GM19397 (cell line): ENCODE measurements at regions not wholly inside any gene's neighbourhood (a gene's known extent, or its start where the extent isn't known, plus 50 kb on each side); places are given as distances from the start of the nearest gene placed in this dataset.
"Not testable (repeated sequence)": the region's sequence is repeated elsewhere in the genome, so short reads cannot be mapped to it uniquely, and the experiment has no call there.

Source experiments
- ATAC-seq: cut with Tn5 transposase; IDR thresholded peaks from one replicate; pipeline ENCODE4 v1.9.1; 2021; ENCODE audit warnings: mild to moderate bottlenecking, moderate library complexity; ENCODE audit not compliant: unreplicated experiment

DNA sequence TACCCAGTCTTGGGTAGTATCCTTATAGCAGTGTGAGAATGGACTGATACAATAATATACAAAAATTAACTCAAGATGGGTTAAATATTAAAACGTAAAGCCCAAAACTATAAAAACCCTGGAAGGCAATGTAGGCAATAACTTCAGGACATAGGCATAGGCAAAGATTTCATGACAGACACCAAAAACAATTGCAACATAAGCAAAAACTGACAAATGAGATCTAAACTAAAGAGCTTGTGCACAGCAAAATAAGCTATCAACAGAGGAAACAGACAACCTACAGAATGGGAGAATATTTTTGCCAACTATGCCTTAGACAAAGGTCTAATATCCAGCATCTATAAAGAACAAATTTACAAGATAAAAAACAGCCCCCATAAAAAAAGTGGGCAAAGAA is 204.8 kb upstream of the CCDC54 start:
- no peak for ATAC-seq

DNA sequence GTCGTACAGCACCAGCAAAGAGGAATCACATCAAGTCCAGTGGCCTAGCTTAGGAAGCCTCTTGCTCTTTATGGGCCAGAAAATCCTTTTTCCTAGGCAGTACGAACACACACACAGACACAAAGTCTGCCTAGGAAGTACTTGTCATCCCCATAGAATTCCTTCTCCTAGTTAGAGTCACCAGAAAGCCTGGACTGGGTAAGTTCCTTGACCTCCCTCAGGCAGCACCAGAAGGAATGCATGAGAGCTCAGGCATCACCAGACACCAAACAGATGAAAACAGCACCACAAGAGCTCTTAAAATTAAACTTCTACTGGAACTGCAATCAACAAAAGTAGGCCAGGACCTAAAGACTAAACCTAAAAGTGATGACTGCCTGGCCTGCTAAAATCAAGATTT is 192.9 kb upstream of the CCDC54 start:
- ATAC-seq, result no peak

DNA sequence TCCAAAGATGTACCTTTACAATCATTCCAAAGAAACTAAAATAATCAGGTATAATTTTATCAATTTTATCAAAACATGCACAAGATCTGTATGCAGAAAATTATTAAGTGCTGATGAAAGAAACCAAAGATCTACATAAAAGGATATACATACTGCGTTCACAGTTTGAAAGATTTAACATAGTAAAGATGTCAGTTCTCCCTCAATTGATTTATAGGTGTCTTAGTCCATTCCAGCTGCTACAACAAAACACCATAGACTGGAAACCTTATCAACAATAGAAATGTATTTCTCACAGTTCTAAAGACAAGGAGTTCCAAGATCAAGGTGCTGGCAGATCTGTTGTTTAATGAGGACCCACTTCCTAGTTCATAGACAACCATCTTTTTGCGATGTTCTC is 189.0 kb upstream of the CCDC54 start:
- ATAC-seq, result no peak

DNA sequence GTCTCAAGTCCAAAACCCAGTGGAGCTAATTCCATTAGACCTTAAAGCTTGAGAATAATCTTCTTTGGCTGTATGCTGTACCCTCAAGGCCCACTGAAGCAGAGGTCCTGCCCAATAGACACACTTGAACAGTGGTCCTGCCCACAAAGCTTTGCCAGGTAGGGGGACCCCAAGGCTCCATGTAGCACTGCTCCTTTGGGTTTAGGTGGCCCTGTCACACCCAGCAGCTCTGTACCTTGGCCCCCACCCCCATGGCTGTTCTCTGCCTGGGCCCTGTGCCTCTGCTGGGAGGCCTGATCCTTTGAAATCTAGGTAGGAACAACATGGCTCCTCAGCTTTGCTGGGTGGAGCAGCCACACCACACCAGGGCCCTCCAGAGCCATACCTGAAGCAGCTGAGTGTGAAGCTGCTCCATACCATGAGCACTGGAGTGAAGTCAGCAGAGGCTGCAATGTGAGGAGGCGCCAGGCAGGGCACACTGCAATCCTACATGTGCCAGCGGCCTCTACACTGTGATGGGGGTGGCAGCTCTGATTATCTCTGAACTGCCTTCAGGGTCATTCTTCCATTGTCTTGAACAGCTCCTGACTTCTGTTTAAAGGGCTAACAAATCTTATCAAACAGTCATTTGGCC is 188.0 kb upstream of the CCDC54 start:
- no peak for ATAC-seq

DNA sequence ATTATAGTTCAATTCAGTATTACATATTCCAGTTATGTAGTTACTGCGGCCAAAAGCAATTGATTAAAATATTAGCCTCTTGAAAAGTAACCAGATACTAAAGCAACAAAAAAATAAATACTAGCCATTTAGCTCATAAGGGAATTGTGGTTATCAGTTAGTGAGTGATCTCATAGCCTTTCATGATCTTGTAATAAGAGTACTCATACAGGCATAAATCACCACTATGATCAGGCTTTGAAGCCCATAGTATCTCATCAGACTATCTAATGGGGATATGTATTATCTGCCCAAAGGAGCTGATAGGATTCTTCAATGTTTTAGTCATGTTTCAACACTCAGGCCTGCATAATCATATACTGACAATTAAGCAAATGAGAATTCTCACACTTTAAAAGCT is 184.1 kb upstream of the CCDC54 start:
- no peak for ATAC-seq

DNA sequence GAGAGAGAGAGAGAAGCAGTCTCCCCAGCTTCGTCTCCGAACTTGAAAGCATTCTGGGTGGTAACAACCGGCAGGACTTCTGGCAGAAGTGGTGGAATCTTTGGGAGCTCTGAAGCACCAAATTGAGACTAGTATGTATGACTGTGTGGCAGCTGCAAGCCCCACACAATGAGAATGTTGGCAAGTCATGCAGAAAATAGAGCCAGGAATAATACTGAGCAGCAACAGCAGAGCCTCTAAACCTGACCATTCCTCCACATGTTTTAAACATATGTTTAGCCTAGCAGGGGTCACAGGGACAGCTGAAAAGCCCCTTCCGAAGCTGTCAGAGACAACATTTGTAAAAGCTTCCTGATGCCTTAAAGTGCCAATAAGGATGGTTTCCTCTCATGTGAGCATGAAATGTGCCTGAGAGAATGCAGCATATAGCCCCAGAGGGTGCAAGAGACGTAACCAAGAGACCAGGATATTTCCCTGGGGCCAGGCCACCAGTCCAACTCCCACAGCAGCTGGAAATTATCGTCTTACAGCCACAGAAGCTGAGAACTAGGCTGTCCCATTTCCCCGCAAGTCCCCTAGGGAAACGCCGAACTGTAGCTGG is 178.6 kb upstream of the CCDC54 start:
- ATAC-seq, result no peak

DNA sequence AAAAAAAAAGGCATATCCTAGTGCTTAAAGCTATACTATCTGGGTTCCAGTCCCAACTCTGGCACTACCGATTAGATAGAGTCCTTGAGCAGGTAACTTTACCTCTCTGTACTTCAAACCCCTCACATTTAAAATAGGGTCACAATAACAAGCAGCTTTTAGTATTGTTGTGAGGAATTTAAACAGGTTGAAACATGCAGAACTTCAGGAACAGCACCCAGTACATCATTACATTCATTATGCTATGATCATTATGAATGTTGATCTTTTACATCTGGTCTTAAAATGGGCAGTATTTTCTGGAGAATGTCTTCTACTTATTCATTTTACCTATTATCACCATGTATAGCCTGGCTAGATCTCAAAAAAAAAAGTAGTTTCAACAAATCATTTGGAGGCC is 176.1 kb upstream of the CCDC54 start:
- ATAC-seq, result no peak

DNA sequence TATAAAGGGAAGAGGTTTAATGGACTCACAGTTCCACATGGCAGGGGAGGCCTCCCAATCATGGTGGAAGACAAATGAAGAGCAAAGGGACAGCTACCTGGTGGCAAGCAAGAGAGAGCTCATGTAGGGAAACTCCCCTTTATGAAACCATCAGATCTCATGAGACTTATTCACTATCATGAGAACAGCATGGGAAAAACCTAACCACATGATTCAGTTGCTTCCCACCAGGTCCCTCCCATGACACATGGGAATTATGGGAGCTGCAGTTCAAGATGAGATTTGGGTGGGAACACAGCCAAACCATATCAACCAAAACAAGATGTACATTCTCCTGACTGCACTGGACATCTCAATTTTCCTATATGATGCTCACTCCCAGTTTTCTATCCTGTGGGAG is 174.4 kb upstream of the CCDC54 start:
- not testable (repeated sequence) for ATAC-seq

DNA sequence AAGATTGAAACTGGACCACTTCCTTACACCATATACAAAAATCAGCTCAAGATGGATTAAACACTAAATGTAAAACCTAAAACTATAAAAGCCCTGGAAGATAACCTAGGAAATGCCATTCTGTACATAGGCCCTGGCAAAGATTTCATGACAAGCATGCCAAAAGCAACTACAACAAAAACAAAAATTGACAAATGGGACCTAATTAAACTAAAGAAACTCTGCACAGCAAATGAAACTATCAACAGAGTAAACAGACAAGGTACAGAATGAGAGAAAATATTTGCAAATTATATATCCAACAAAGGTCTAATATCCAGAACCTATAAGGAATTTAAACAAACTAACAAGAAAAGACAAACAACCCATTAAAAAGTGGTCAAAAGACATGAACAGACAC is 173.1 kb upstream of the CCDC54 start:
- ATAC-seq, result no peak

DNA sequence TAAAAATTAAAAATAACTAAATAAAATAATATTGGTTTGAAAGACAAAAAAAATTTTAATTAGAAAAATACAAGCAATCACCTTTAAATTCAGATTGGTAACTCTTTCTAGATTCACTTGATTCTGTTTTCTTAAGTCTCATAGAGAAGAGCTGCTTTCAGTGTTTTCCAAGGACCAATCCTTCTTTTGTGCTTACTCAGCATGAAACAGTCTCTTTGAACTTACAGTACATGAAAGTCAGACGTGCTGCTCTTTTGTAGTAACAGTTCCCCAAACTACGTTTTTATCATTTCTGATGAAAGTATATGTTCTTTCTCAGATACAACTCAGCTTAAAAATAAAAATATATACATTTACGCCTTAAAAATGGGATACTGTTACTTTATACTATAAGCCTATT is 171.9 kb upstream of the CCDC54 start:
- ATAC-seq, result no peak

DNA sequence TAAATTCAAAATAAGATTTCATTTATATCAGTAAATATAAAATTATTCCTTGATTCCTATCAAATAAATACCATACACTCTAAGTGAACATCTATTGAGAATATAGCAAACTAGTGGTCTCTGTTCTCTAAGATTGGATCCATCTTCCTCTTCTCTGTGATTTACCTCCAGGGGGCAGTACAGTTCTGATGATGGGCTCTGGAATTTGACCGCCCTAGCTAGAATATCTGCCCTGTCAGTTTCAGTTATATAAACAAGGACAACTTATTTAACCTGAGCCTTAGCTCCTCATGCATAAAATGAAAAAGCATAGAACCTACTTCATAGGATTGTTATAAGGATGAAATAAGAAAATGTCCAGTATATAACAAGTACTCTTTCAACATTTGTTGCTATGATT is 171.1 kb upstream of the CCDC54 start:
- ATAC-seq, result no peak

DNA sequence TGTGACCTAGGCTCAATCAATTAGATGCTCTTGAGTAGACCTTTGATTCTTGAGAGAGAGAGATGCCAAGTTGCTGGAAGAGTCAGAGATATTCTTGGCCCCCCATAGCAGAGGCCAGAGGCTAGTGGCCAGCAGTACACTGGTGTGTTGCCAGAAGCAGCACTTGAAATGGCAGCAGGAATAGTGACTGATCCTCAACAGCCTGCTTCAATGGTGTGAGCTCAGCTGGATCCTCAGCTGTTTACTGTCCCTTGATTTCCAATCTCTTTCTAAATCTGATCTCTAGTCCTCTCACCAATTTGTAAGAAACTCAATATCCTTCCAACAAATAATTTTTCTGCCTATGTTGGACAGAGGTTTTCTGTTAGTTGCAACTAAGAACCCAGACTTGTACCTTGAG is 170.3 kb upstream of the CCDC54 start:
- no peak for ATAC-seq

DNA sequence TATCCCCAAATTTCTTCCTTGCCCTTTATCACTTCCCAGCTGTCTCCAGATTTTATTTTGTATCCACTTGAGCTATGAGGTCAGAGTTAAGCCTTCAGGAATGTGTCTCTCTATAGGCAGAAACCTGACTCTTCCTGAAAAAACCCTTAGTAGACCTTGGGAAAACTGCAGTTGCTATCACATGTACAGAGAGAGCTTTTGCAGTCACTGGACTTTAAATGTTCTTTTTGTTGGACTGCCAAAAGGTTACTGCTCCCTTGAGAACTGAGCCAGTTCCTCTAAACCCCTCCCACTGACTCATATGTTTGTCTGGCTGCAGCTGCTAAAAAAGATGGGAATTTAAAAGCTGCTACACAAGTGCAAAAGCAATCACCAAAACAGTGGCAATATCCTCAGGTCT is 169.1 kb upstream of the CCDC54 start:
- ATAC-seq, result no peak

DNA sequence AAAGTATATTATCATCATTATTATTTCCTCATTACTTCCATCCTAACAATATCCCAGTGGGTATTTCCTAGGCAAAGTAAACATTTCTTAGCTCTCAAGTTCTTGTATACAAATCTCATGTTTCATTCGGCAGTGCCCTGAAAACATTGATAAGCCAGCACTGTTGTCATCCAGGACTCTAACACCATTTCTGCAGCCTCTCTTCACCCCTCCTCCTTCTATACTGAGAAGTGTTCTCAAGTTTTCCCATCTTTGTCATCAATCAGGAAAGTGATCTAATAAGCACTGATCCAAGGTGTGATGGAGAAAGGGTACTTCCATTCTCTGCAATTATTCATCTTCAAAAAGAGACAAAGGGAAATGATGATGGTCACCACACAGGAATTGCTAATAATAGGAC is 168.4 kb upstream of the CCDC54 start:
- no peak for ATAC-seq

DNA sequence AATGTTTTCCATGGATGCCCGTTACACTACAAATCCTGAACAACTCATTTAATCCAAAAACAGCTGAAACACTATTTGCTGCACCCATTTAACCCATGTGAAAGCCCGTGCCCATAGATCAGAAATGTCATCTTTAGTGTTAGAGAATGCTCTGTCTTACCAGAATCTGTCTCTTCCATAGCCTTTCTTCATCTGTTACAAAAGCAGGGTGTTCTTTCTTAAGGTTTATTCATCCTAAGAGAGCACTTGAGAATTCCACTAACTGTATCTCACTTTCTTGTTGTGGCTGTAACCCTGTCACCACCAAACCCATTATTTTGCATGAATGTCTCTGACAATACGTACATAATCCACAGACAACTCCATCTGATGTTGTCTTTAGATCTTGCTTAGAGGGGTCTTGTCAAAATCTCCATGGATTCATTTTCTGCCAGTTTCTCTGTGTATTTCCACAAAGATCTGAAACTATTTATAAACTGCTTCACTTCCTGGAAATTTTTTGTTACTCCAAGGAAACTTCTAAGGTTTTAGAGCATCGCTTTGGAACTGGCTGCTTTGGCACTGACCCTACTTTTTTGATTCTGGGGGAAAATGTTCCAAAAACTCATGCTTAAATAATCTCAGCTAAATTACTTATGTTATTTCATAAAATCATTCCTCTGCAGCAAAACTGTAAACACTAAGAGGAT is 167.8 kb upstream of the CCDC54 start:
- no peak for ATAC-seq

DNA sequence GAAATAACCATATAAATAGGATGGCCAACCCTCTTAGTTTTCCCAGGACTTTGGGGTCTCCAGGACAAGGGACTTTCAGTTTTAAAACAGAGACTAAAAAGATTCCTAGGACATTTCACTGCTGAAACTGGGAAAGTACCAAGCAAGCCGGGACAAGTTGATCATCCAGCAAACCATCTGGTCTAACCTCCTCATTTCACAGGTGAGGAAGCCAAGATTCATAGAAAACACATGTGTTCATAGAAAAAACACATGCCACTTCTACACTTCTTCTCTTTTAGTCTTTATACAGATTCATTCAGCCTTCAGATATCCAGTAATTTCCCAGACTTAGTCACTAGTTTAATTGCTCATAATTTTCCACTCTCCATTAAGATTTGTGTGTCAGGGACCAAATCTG is 165.6 kb upstream of the CCDC54 start:
- no peak for ATAC-seq

DNA sequence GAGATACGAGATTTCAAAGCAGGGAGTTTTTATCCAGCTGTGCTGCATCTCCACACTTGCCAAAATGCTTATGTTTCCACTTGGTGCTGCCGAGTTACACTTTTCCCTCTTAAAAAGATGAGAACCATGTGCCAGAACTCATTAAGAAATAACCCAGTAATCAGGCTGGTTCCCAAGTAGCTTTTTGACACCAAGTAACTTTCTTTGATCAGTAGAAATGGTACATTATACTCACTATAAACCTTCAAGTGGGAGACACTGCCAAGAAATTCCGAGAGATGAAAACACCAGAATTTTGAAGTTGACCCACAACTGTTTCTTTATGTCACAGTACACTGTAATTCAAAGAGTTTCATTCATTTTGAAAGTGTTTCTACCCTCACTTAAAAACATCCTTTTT is 164.6 kb upstream of the CCDC54 start:
- no peak for ATAC-seq

DNA sequence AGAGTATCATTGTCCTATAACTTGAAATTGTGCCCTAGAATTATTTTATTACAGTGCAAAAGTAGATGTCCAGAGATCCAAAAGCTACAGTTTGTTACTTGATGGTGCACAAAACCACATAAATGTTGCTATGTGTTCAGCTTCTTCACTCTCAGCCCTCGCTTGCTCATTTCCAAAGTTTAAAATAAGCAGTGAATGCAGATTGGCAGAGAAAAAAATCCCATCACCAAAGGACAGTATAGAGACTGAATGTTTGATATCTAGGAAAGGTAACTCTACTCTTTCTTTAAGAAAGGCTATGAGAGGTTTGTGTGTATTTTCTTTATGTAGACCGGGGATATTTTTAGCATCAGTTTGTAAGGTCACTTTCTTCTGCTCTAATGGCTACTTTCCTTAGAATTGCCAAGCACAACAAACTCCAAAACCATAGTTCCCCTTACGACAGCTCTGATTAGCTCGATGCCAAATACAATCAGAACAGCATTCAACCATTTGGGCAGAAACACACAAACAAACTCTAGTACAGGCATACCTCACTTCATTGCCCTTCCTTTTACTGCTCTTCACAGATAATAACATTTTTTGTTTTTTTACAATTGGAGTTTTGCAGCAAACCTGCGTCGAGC is 164.1 kb upstream of the CCDC54 start:
- no peak for ATAC-seq

DNA sequence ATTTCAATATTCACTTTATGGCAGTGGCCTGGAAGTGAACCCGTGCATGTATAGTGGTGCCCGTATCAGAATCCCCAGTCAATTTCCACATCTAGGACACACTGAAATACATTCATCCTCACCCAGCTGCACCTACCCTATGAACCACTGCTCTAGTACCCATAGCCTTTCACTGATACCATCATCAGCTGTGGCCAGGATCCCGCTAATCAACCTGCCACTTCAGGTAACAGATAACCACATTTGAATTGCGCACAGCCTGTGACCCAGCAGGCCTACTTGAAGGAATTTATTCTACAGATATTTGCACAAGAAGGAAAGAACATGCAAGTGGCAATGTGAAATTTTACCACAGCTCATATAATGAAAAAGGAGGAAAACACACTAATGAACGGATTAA is 161.0 kb upstream of the CCDC54 start:
- no peak for ATAC-seq

DNA sequence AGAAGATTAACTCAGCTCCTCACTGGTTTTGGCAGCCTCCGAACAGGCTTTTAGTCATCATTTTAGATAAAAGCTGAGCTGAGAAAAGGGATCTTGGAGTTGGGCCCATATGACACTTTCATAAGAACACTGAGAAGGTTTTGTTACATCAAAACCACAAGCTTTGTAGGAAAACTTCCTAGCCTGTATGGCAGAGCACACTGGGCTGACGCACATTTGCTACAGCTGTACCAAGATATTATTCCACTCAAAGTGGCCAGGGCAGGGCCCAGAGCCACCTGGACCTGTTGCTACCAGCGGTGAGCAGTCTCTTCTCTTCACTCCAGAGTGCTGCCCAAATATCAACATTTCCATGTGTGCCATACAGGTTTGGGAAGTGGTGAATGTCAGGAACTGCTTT is 160.5 kb upstream of the CCDC54 start:
- no peak for ATAC-seq

DNA sequence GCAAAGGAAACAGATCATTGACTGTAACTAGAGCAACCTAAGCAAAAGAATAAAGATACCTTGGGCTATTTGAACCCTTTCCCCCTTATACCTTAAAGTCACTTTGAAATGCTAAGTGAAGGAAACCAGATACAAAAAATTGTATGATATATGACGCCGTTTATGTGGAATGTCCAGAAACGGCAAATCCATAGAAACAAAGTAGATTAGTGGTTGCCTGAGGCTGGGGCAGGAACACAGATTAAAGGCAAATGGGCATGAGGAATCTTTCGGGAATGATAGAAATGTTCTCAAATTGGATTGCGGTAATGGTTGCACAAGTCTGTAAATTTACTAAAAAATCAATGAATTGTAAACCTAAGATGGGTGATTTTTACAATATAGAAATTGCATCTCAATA is 160.1 kb upstream of the CCDC54 start:
- ATAC-seq, result no peak

DNA sequence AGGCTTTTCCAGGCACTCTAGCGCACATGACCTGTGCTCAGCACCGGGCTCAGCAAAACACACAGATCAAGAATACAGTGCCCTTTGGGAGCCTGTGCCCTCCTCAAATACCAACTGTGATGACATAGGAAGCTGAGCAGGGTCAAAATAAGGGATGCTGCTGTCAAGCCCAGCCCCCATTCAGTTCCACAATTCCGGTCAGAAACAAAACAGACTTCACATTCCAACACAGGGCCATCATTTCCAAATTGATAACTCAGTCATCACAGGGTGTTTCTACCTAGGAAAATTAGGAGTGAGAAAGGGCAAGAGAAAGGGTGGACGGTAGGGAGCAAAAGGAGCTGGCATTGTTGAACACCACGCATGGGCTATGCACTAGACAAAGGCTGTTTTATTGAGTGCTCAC is 158.4 kb upstream of the CCDC54 start:
- no peak for ATAC-seq
